ENCODE measurements at regions not wholly inside any gene's neighbourhood (a gene's known extent, or its start where the extent isn't known, plus 50 kb on each side); places are given as distances from the start of the nearest gene placed in this dataset.

GRCh38 chr16:85464383-85465305 lies 148.5 kb upstream of the GSE1 start:
- no peak for TF ChIP-seq SPI1 (IDR thresholded peaks at IDR 0.05; ENCODE audit: low read depth, low read length)
- no peak for TF ChIP-seq POLR2A (IDR thresholded peaks at IDR 0.05; ENCODE audit: low read depth, low read length)
- no peak for TF ChIP-seq POLR2AphosphoS5 (IDR thresholded peaks at IDR 0.05; ENCODE audit: low read depth, low read length)
- no peak for TF ChIP-seq TAF1 (IDR thresholded peaks at IDR 0.05; ENCODE audit: low read depth, low read length)
- TF ChIP-seq POU2F2 (IDR thresholded peaks at IDR 0.05; ENCODE audit: low read depth, low read length) = no peak

All from GM12891 (cell line).